ENCODE measurements at regions not wholly inside any gene's neighbourhood (a gene's known extent, or its start where the extent isn't known, plus 50 kb on each side); places are given as distances from the start of the nearest gene placed in this dataset.
A peak's percentile ranks its signal among the peaks of the same experiment; 100 is the strongest.

- no peaks in the 10 kb centered on the region for H3K9me3 ChIP-seq
- no peak for ATAC-seq
- no peak for DNase-seq (ENCODE audit: low read depth in 1 of 2, low spot score in 1 of 2)
- no peak for FAIRE-seq
- H3K4me2 ChIP-seq = peak overlapping the region; percentile 52
- H3K27ac ChIP-seq = peak overlapping the region; percentile 52 to 84
- WGBS (ENCODE audit: missing lambda C conversion rate) = 86% methylated on average over 5 of the region's 7 CpGs
- POLR2A ChIA-PET = no interaction called here
- no peak overlapping the region for H3K4me3 ChIP-seq
- H3K4me1 ChIP-seq = peaks cover 52% of the 10 kb centered on the region
- no peak for TF ChIP-seq NFE2L2 (conservative IDR thresholded peaks at IDR 0.05; ENCODE audit: low read length)
- CTCF ChIA-PET = interaction anchor here (1.5 kb wide), 1 partner anchor 57 kb away, joined by 3 read pairs; no protein-coding TSS in a partner anchor
Observed at GRCh38 chr5:135134691-135135381, 100.8 kb upstream of the PITX1 start.

- Histone ChIP-seq H3K27ac (peak overlapping the region; percentile 52 to 84; a peak in 5 of 6 replicates), H3K9me3 (no peaks in the 10 kb centered on the region), H3K4me1 (peaks cover 43% of the 10 kb centered on the region), H3K4me2 (no peak overlapping the region), H3K4me3 (no peak overlapping the region)
- FAIRE-seq = no peak
- WGBS (ENCODE audit: missing lambda C conversion rate) = 84% methylated on average over 17 of the region's 18 CpGs
- DNase-seq (ENCODE audit: low read depth in 1 of 2, low spot score in 1 of 2) = no peak
- POLR2A ChIA-PET = no interaction called here
- no peak for TF ChIP-seq NPAS2 (CRISPR knock-in tag; IDR thresholded peaks at IDR 0.05; ENCODE audit: borderline replicate concordance)
- CTCF ChIA-PET = interaction anchor here (1.5 kb wide), 1 partner anchor 58 kb away, joined by 3 read pairs; no protein-coding TSS in a partner anchor
- no peak for ATAC-seq
Observed at GRCh38 chr5:135133698-135134515, 99.9 kb upstream of the PITX1 start.

GRCh38 chr5:135133181-135133580, 99.2 kb upstream of the PITX1 start:
- TF ChIP-seq ZSCAN20 (CRISPR knock-in tag; IDR thresholded peaks at IDR 0.05) = no peak
- no peak for TF ChIP-seq HEYL (CRISPR knock-in tag; IDR thresholded peaks at IDR 0.05)
- TF ChIP-seq BCL3 (IDR thresholded peaks at IDR 0.05) = no peak
- no peak for TF ChIP-seq REST (IDR thresholded peaks at IDR 0.05)
- no peak for TF ChIP-seq SREBF2 (IDR thresholded peaks at IDR 0.05)
- TF ChIP-seq MAZ (IDR thresholded peaks at IDR 0.05; ENCODE audit: borderline replicate concordance, low read depth, low read length) = no peak
- TF ChIP-seq HDAC2 (IDR thresholded peaks at IDR 0.05) = no peak
- no peak for TF ChIP-seq ATOH8 (CRISPR knock-in tag; IDR thresholded peaks at IDR 0.05; ENCODE audit: low read depth)
- no peak for TF ChIP-seq RAD21 (conservative IDR thresholded peaks at IDR 0.05 in 1 of 2, IDR thresholded peaks at IDR 0.05 in 1 of 2)
- TF ChIP-seq TFCP2L1 (CRISPR knock-in tag; IDR thresholded peaks at IDR 0.05) = no peak
- H3K4me1 ChIP-seq = peaks cover 40% of the 10 kb centered on the region
- ChIA-PET POLR2A (no interaction called here), CTCF (interaction anchor here (1.2 to 1.8 kb wide), 3 partner anchors 8 to 59 kb away, joined by 3 to 5 read pairs (median 3); no protein-coding TSS in a partner anchor)
- H3K4me2 ChIP-seq = no peak overlapping the region
- DNase-seq (ENCODE audit: low read depth in 1 of 2, low spot score in 1 of 2) (no peak), FAIRE-seq (no peak), ATAC-seq (no peak)
- H3K9me3 ChIP-seq = no peaks in the 10 kb centered on the region
- H3K27ac ChIP-seq = peak overlapping the region in 1 of 2 experiments; percentile 84; a peak in 3 of 6 replicates
- H3K4me3 ChIP-seq = no peak overlapping the region
- WGBS (ENCODE audit: missing lambda C conversion rate) = 89% methylated on average over 9 of the region's 9 CpGs

Measured in A549 (cell line).